Dermis blood vessel endothelial cell (primary cell): ENCODE measurements at regions not wholly inside any gene's neighbourhood (a gene's known extent, or its start where the extent isn't known, plus 50 kb on each side); places are given as distances from the start of the nearest gene placed in this dataset.

Experiments
- DNase-seq: peaks from one replicate; pipeline ENCODE4 v3.0.0; 2010

GRCh38 chr15:37261685-37262084, 161.3 kb upstream of the MEIS2 start:
- DNase-seq, result no peak

- no peak for DNase-seq
These were observed 162.7 kb upstream of the MEIS2 start for GRCh38 chr15:37262922-37263608.

GRCh38 chr15:37289109-37289765, 188.9 kb upstream of the MEIS2 start:
- no peak for DNase-seq

GRCh38 chr15:37291920-37292319, 191.6 kb upstream of the MEIS2 start:
- no peak for DNase-seq

- no peak for DNase-seq
These were observed 197.9 kb upstream of the MEIS2 start for GRCh38 chr15:37298271-37298670.

- no peak for DNase-seq
These were observed 239.1 kb upstream of the MEIS2 start for GRCh38 chr15:37339437-37339836.

GRCh38 chr15:37339856-37340255, 239.5 kb upstream of the MEIS2 start:
- no peak for DNase-seq

- no peak for DNase-seq
These were observed 240.1 kb upstream of the MEIS2 start for GRCh38 chr15:37340438-37340837.

- DNase-seq, result no peak
These were observed 258.9 kb upstream of the MEIS2 start for GRCh38 chr15:37359101-37359892.

GRCh38 chr15:37359893-37360290, 259.5 kb upstream of the MEIS2 start:
- no peak for DNase-seq

- DNase-seq, result no peak
These were observed 260.4 kb upstream of the MEIS2 start for GRCh38 chr15:37360724-37361123.

- no peak for DNase-seq
These were observed 261.3 kb upstream of the MEIS2 start for GRCh38 chr15:37361621-37362020.

- DNase-seq, result no peak
These were observed 262.1 kb upstream of the MEIS2 start for GRCh38 chr15:37362414-37362813.

GRCh38 chr15:37368961-37369360, 268.6 kb upstream of the MEIS2 start:
- no peak for DNase-seq

GRCh38 chr15:37370941-37371340, 270.6 kb upstream of the MEIS2 start:
- DNase-seq, result no peak

- DNase-seq, result no peak
These were observed 271.7 kb upstream of the MEIS2 start for GRCh38 chr15:37372064-37372463.

- no peak for DNase-seq
These were observed 275.2 kb upstream of the MEIS2 start for GRCh38 chr15:37375519-37375918.

- DNase-seq, result no peak
These were observed 277.1 kb upstream of the MEIS2 start for GRCh38 chr15:37377428-37377827.

GRCh38 chr15:37394402-37395099, 294.2 kb upstream of the MEIS2 start:
- DNase-seq, result no peak

- no peak for DNase-seq
These were observed 294.7 kb upstream of the MEIS2 start for GRCh38 chr15:37395100-37395468.

- no peak for DNase-seq
These were observed 297.1 kb upstream of the MEIS2 start for GRCh38 chr15:37397266-37398022.

GRCh38 chr15:37416103-37416502, 315.8 kb upstream of the MEIS2 start:
- no peak for DNase-seq
